HEK293 (cell line): ENCODE measurements at regions not wholly inside any gene's neighbourhood (a gene's known extent, or its start where the extent isn't known, plus 50 kb on each side); places are given as distances from the start of the nearest gene placed in this dataset.

Source experiments
- CTCF ChIA-PET: fragments of 350-600 bp; formaldehyde crosslinking; extraction: SDS; loops from one replicate; lab custom pipeline; 2021; ENCODE audit warnings: antibody characterized with exemption; lab: Yijun Ruan, JAX
- POLR2A ChIA-PET: fragments of 300-600 bp; formaldehyde crosslinking; extraction: SDS; loops from one replicate; lab custom pipeline; 2020; ENCODE audit warnings: antibody characterized with exemption, inconsistent platforms; lab: Yijun Ruan, JAX
- H3K27ac ChIP-seq: fragments of 200-500 bp; sonication (Bioruptor generic); 2 replicates; pipeline ENCODE4 v1.5.1; 2014; ENCODE audit warnings: low read depth, low read length, control low read depth, inconsistent platforms; ENCODE audit errors: extremely low read depth
- H3K36me3 ChIP-seq, 2 experiments: fragments of 200-500 bp in 1 of 2; sonication (Bioruptor generic) in 1 of 2; 1 replicate in 1 of 2; 2 replicates in 1 of 2; pipeline ENCODE4 v1.5.1; 2014 to 2017; ENCODE audit warnings: inconsistent platforms in 2 of 2, low read length in 2 of 2; ENCODE audit not compliant: control insufficient read depth in 2 of 2, insufficient read depth in 1 of 2
- H3K4me1 ChIP-seq: fragments of 200-500 bp; sonication (Bioruptor generic); 2 replicates; pipeline ENCODE4 v1.5.1; 2014; ENCODE audit warnings: mild to moderate bottlenecking, low read length, inconsistent platforms; ENCODE audit not compliant: control insufficient read depth, insufficient read depth
- H3K4me3 ChIP-seq: 2 replicates; pipeline ENCODE4 v1.5.1; 2011; ENCODE audit warnings: low read depth, mild to moderate bottlenecking, control low read depth, low read length, moderate library complexity
- H3K9me3 ChIP-seq: fragments of 200-500 bp; sonication (Bioruptor generic); 2 replicates; pipeline ENCODE4 v1.5.1; 2014; ENCODE audit warnings: low read depth, low read length, inconsistent platforms; ENCODE audit not compliant: control insufficient read depth, insufficient read depth
- KLF1 ChIP-seq: fragments of 450-650 bp; formaldehyde crosslinking; IDR thresholded peaks from 2 replicates; pipeline ENCODE4 v1.5.1; 2016; ENCODE audit warnings: missing biosample characterization, missing genetic modification characterization
- PRDM6 ChIP-seq: fragments of 450-650 bp; formaldehyde crosslinking; IDR thresholded peaks from 2 replicates; pipeline ENCODE4 v1.5.1; 2017; ENCODE audit warnings: missing biosample characterization, missing genetic modification characterization
- SP2 ChIP-seq: fragments of 450-650 bp; formaldehyde crosslinking; IDR thresholded peaks from 2 replicates; pipeline ENCODE4 v1.5.1; 2016; ENCODE audit warnings: missing biosample characterization, missing genetic modification characterization
- TCF7L2 ChIP-seq: IDR thresholded peaks from 2 replicates; pipeline ENCODE4 v1.6.1; 2011; ENCODE audit warnings: low read depth, mild to moderate bottlenecking, inconsistent platforms, low read length, moderate library complexity, borderline replicate concordance
- ZBTB1 ChIP-seq: fragments of 450-650 bp; formaldehyde crosslinking; IDR thresholded peaks from 2 replicates; pipeline ENCODE4 v1.5.1; 2016; ENCODE audit warnings: missing biosample characterization, missing genetic modification characterization
- ZBTB11 ChIP-seq: fragments of 450-650 bp; formaldehyde crosslinking; conservative IDR thresholded peaks from 2 replicates; pipeline ENCODE4 v1.5.1; 2016; ENCODE audit warnings: low read depth, missing biosample characterization, missing genetic modification characterization
- ZBTB21 ChIP-seq: fragments of 450-650 bp; formaldehyde crosslinking; IDR thresholded peaks from 2 replicates; pipeline ENCODE4 v1.5.1; 2017; ENCODE audit warnings: missing biosample characterization, missing genetic modification characterization
- ZNF140 ChIP-seq: fragments of 450-650 bp; formaldehyde crosslinking; IDR thresholded peaks from 2 replicates; pipeline ENCODE4 v1.5.1; 2016; ENCODE audit warnings: missing biosample characterization, missing genetic modification characterization
- ZNF169 ChIP-seq: fragments of 450-650 bp; formaldehyde crosslinking; IDR thresholded peaks from 2 replicates; pipeline ENCODE4 v1.5.1; 2016; ENCODE audit warnings: missing biosample characterization, missing genetic modification characterization
- ZNF184 ChIP-seq: fragments of 450-650 bp; IDR thresholded peaks from 2 replicates; pipeline ENCODE4 v1.5.1; 2018; ENCODE audit warnings: missing biosample characterization, mild to moderate bottlenecking, missing genetic modification characterization
- ZNF266 ChIP-seq: fragments of 450-650 bp; formaldehyde crosslinking; IDR thresholded peaks from 2 replicates; pipeline ENCODE4 v1.5.1; 2016; ENCODE audit warnings: missing biosample characterization, missing genetic modification characterization, low read depth
- ZNF274 ChIP-seq, 2 experiments: fragments of 200-500 bp in 1 of 2; fragments of 450-650 bp in 1 of 2; sonication (Bioruptor generic) in 1 of 2; formaldehyde crosslinking in 1 of 2; IDR thresholded peaks; 2 replicates each; pipeline versions ENCODE4 v1.5.1 to v1.6.1; 2014 to 2016; ENCODE audit warnings: borderline replicate concordance in 1 of 2, inconsistent platforms in 1 of 2, low read length in 1 of 2, missing biosample characterization in 1 of 2, missing genetic modification characterization in 1 of 2
- ZNF350 ChIP-seq: fragments of 450-650 bp; formaldehyde crosslinking; IDR thresholded peaks from 2 replicates; pipeline ENCODE4 v1.5.0; 2017; ENCODE audit warnings: missing biosample characterization, mild to moderate bottlenecking, missing genetic modification characterization
- ZNF488 ChIP-seq: fragments of 450-650 bp; formaldehyde crosslinking; IDR thresholded peaks from 2 replicates; pipeline ENCODE4 v1.5.1; 2016; ENCODE audit warnings: missing biosample characterization, missing genetic modification characterization
- ZNF558 ChIP-seq: fragments of 450-650 bp; formaldehyde crosslinking; IDR thresholded peaks from 2 replicates; pipeline ENCODE4 v1.5.1; 2016; ENCODE audit warnings: missing biosample characterization, missing genetic modification characterization
- ZNF596 ChIP-seq: fragments of 450-650 bp; IDR thresholded peaks from 2 replicates; pipeline ENCODE4 v1.5.0; 2018; ENCODE audit warnings: missing biosample characterization, mild to moderate bottlenecking, missing genetic modification characterization, moderate library complexity
- ZNF670 ChIP-seq: fragments of 450-650 bp; formaldehyde crosslinking; IDR thresholded peaks from 2 replicates; pipeline ENCODE4 v1.5.1; 2016; ENCODE audit warnings: missing biosample characterization, missing genetic modification characterization, low read depth
- ZNF701 ChIP-seq: fragments of 450-650 bp; formaldehyde crosslinking; IDR thresholded peaks from 2 replicates; pipeline ENCODE4 v1.5.1; 2016; ENCODE audit warnings: missing biosample characterization, missing genetic modification characterization
- ZNF830 ChIP-seq: fragments of 450-650 bp; IDR thresholded peaks from 2 replicates; pipeline ENCODE4 v1.5.0; 2018; ENCODE audit warnings: missing biosample characterization, missing genetic modification characterization, low read depth, mild to moderate bottlenecking, moderate library complexity

GRCh38 chr2:3076848-3077642, 300.6 kb downstream of the EIPR1 start:
- no peak overlapping the region for H3K4me3 ChIP-seq
- no peak overlapping the region for H3K27ac ChIP-seq
- no peaks in the 10 kb centered on the region for H3K36me3 ChIP-seq
- CTCF ChIA-PET: no interaction called here
- TF ChIP-seq SP2 (tag by site-specific recombination) (no peak), PRDM6 (tag by site-specific recombination) (no peak), ZNF670 (tag by site-specific recombination) (no peak), ZNF350 (tag by site-specific recombination) (no peak), ZNF488 (tag by site-specific recombination) (no peak), ZBTB21 (tag by site-specific recombination) (no peak), ZBTB11 (no peak), ZNF184 (tag by site-specific recombination) (no peak)
- TF ChIP-seq, all 188 proteins: peak for 0
- Histone ChIP-seq H3K4me1 (no peaks in the 10 kb centered on the region), H3K9me3 (no peaks in the 10 kb centered on the region)
- POLR2A ChIA-PET: no interaction called here

GRCh38 chr2:3075991-3076340, 301.7 kb downstream of the EIPR1 start:
- POLR2A ChIA-PET: no interaction called here
- CTCF ChIA-PET: no interaction called here
- Histone ChIP-seq H3K4me3 (no peak overlapping the region), H3K9me3 (no peaks in the 10 kb centered on the region), H3K4me1 (no peaks in the 10 kb centered on the region), H3K27ac (no peak overlapping the region), H3K36me3 (no peaks in the 10 kb centered on the region)
- TF ChIP-seq TCF7L2 (no peak), ZNF596 (tag by site-specific recombination) (no peak), ZNF274 (IDR thresholded peaks at IDR 0.05; ENCODE audit: low read length) (no peak), ZNF274 (tag by site-specific recombination; IDR thresholded peaks at IDR 0.05; ENCODE audit: borderline replicate concordance) (no peak), KLF1 (no peak), ZNF169 (tag by site-specific recombination) (no peak), ZNF830 (no peak), ZNF701 (tag by site-specific recombination) (no peak), ZNF266 (tag by site-specific recombination) (no peak), ZNF140 (no peak), ZNF558 (tag by site-specific recombination) (no peak), PRDM6 (tag by site-specific recombination) (no peak), ZBTB1 (no peak)
